ENCODE measurements at regions not wholly inside any gene's neighbourhood (a gene's known extent, or its start where the extent isn't known, plus 50 kb on each side); places are given as distances from the start of the nearest gene placed in this dataset.

- TF ChIP-seq FOXK2 (IDR thresholded peaks at IDR 0.05): no peak
- TF ChIP-seq NFRKB (IDR thresholded peaks at IDR 0.05): no peak
These were observed 138.4 kb upstream of the FRMD6 start for GRCh38 chr14:51513281-51513680.

All from HEK293T (cell line).